H1 (cell line): ENCODE measurements at regions not wholly inside any gene's neighbourhood (a gene's known extent, or its start where the extent isn't known, plus 50 kb on each side); places are given as distances from the start of the nearest gene placed in this dataset.

Experiments
- CTCF ChIA-PET: fragments of 300-600 bp; sonication (Branson Sonifier 250); formaldehyde crosslinking; loops from one replicate; lab custom pipeline; 2021; ENCODE audit not compliant: partially characterized antibody; lab: Charles Lee
- POLR2A ChIA-PET: fragments of 300-600 bp; sonication (Branson Sonifier 250); formaldehyde crosslinking; loops from one replicate; lab custom pipeline; 2021; ENCODE audit warnings: inconsistent platforms; ENCODE audit not compliant: partially characterized antibody; lab: Charles Lee
- DNase-seq, 2 experiments: peaks; one replicate each; pipeline versions ENCODE4 v3.0.0 to v3.0.0-alpha.2; 2010 to 2022; ENCODE audit warnings: low spot score in 2 of 2, low read depth in 1 of 2, mixed read lengths in 1 of 2
- FAIRE-seq: peaks from 2 replicates; lab custom pipeline; 2011; peaks lifted over from hg19 to GRCh38; lab: Jason Lieb, UNC
- H2AFZ ChIP-seq: 2 replicates; pipeline ENCODE4 v1.8.1; 2012; ENCODE audit warnings: low read length, inconsistent platforms
- H2AK5ac ChIP-seq: 2 replicates; pipeline ENCODE4 v1.6.1; 2013; ENCODE audit warnings: low read depth, low read length
- H2BK120ac ChIP-seq: replicated peaks from 2 replicates; pipeline ENCODE3; 2013; ENCODE audit warnings: low read depth, low read length, inconsistent platforms
- H2BK12ac ChIP-seq: 2 replicates; pipeline ENCODE4 v1.6.1; 2013; ENCODE audit warnings: low read depth, low read length
- H2BK15ac ChIP-seq: 2 replicates; pipeline ENCODE4 v1.6.1; 2013; ENCODE audit warnings: low read length
- H2BK20ac ChIP-seq: 2 replicates; pipeline ENCODE4 v1.6.1; 2013; ENCODE audit warnings: low read length
- H2BK5ac ChIP-seq: 2 replicates; pipeline ENCODE4 v1.6.1; 2013; ENCODE audit warnings: low read depth, low read length
- H3K14ac ChIP-seq: 2 replicates; pipeline ENCODE4 v1.6.1; 2013; ENCODE audit warnings: inconsistent platforms; ENCODE audit not compliant: insufficient read length
- H3K18ac ChIP-seq: 2 replicates; pipeline ENCODE4 v1.6.1; 2013; ENCODE audit warnings: low read length; ENCODE audit errors: extremely low read depth
- H3K23ac ChIP-seq: 2 replicates; pipeline ENCODE4 v1.6.1; 2013; ENCODE audit warnings: inconsistent platforms; ENCODE audit not compliant: insufficient read length
- H3K23me2 ChIP-seq: 2 replicates; pipeline ENCODE4 v1.6.1; 2013; ENCODE audit warnings: low read depth, low read length
- H3K27ac ChIP-seq: 2 replicates; pipeline ENCODE4 v1.6.1; 2011; ENCODE audit warnings: low read depth, low read length, inconsistent platforms
- H3K27me3 ChIP-seq, 4 experiments: replicated peaks in 1 of 4; 1 replicate in 1 of 4; 2 replicates in 3 of 4; pipeline versions ENCODE4 v1.6.1 to v1.8.1; 2011 to 2013; ENCODE audit warnings: low read length in 3 of 4, mild to moderate bottlenecking in 3 of 4, inconsistent platforms in 2 of 4, mixed read lengths in 2 of 4, moderate library complexity in 1 of 4; ENCODE audit not compliant: control insufficient read depth in 3 of 4, insufficient read depth in 3 of 4; ENCODE audit errors: extremely low read depth in 1 of 4
- H3K36me3 ChIP-seq, 4 experiments: 2 replicates each; pipeline versions ENCODE4 v1.6.1 to v1.8.1; 2011 to 2013; ENCODE audit warnings: mild to moderate bottlenecking in 4 of 4, low read length in 3 of 4, moderate library complexity in 2 of 4, control low read depth in 1 of 4, inconsistent platforms in 1 of 4; ENCODE audit not compliant: insufficient read depth in 4 of 4, control insufficient read depth in 2 of 4
- H3K4ac ChIP-seq: replicated peaks from 2 replicates; pipeline ENCODE3; 2013; ENCODE audit warnings: low read length, low read depth, mixed read lengths, inconsistent platforms; ENCODE audit not compliant: insufficient read length
- H3K4me1 ChIP-seq, 4 experiments: replicated peaks in 1 of 4; 1 replicate in 1 of 4; 2 replicates in 3 of 4; pipeline versions ENCODE4 v1.6.1 to v1.8.1; 2011 to 2013; ENCODE audit warnings: low read length in 3 of 4, inconsistent platforms in 2 of 4, mixed read lengths in 1 of 4; ENCODE audit not compliant: insufficient read depth in 4 of 4, control insufficient read depth in 3 of 4
- H3K4me2 ChIP-seq, 2 experiments: 2 replicates each; pipeline versions ENCODE4 v1.6.1 to v1.8.1; 2011 to 2013; ENCODE audit warnings: low read depth in 2 of 2, low read length in 2 of 2, control low read depth in 1 of 2, inconsistent platforms in 1 of 2, mild to moderate bottlenecking in 1 of 2; ENCODE audit not compliant: insufficient read depth in 1 of 2
- H3K4me3 ChIP-seq, 4 experiments: fragments of 200-600, 300-600 bp in 1 of 4; sonication (generic), shearing (Covaris generic), sonication (Bioruptor Twin) in 1 of 4; 2 replicates each; pipeline versions ENCODE4 v1.5.1 to v1.8.1; 2011 to 2016; ENCODE audit warnings: low read length in 4 of 4, low read depth in 3 of 4, control low read depth in 2 of 4, inconsistent platforms in 2 of 4, mild to moderate bottlenecking in 2 of 4, mixed read lengths in 1 of 4, moderate library complexity in 1 of 4; ENCODE audit not compliant: insufficient read depth in 2 of 4; ENCODE audit errors: extremely low read depth in 1 of 4
- H3K56ac ChIP-seq: replicated peaks from 2 replicates; pipeline ENCODE3; 2013; ENCODE audit warnings: low read depth, mild to moderate bottlenecking, mixed read lengths, low read length, inconsistent platforms; ENCODE audit not compliant: insufficient read length
- H3K79me1 ChIP-seq: 2 replicates; pipeline ENCODE4 v1.6.1; 2013; ENCODE audit warnings: low read depth, low read length, control low read depth
- H3K79me2 ChIP-seq, 2 experiments: 2 replicates each; pipeline versions ENCODE4 v1.6.1 to v1.8.1; 2012 to 2013; ENCODE audit warnings: low read length in 2 of 2, mild to moderate bottlenecking in 2 of 2, inconsistent platforms in 1 of 2; ENCODE audit not compliant: insufficient read depth in 2 of 2, control insufficient read depth in 1 of 2
- H3K9ac ChIP-seq, 4 experiments: replicated peaks in 1 of 4; 1 replicate in 1 of 4; 2 replicates in 3 of 4; pipeline versions ENCODE4 v1.6.1 to v1.8.1; 2011 to 2013; ENCODE audit warnings: low read depth in 3 of 4, low read length in 3 of 4, control low read depth in 2 of 4, mild to moderate bottlenecking in 2 of 4, moderate library complexity in 2 of 4, inconsistent platforms in 1 of 4; ENCODE audit errors: extremely low read depth in 1 of 4
- H3K9me3 ChIP-seq, 2 experiments: 2 replicates each; pipeline versions ENCODE4 v1.6.1 to v1.8.1; 2012 to 2013; ENCODE audit warnings: mild to moderate bottlenecking in 2 of 2, moderate library complexity in 2 of 2, control low read depth in 1 of 2, inconsistent platforms in 1 of 2, low read depth in 1 of 2, low read length in 1 of 2, mixed read lengths in 1 of 2; ENCODE audit not compliant: insufficient read depth in 2 of 2
- H4K20me1 ChIP-seq, 2 experiments: replicated peaks in 1 of 2; 2 replicates each; pipeline versions ENCODE3 to v1.8.1; 2011 to 2013; ENCODE audit warnings: inconsistent platforms in 2 of 2, low read length in 2 of 2, mild to moderate bottlenecking in 1 of 2; ENCODE audit not compliant: insufficient read depth in 2 of 2, control insufficient read depth in 1 of 2
- H4K5ac ChIP-seq: 2 replicates; pipeline ENCODE4 v1.6.1; 2013; ENCODE audit warnings: low read length, low read depth, mixed read lengths, inconsistent platforms; ENCODE audit not compliant: insufficient read length
- H4K8ac ChIP-seq: 2 replicates; pipeline ENCODE4 v1.8.0; 2013; ENCODE audit warnings: mild to moderate bottlenecking, moderate library complexity, low read length, inconsistent platforms; ENCODE audit not compliant: insufficient read depth; ENCODE audit errors: extremely low read depth
- H4K91ac ChIP-seq: replicated peaks from 2 replicates; pipeline ENCODE3; 2013; ENCODE audit warnings: low read length, mixed read lengths, inconsistent platforms; ENCODE audit not compliant: insufficient read length
- BACH1 ChIP-seq: IDR thresholded peaks from 2 replicates; pipeline ENCODE4 v1.6.1; 2012; ENCODE audit warnings: low read length, improper control_type of control experiment
- CEBPB ChIP-seq: IDR thresholded peaks from 2 replicates; pipeline ENCODE4 v1.6.1; 2012; ENCODE audit warnings: low read depth, low read length
- CHD1 ChIP-seq: IDR thresholded peaks from 2 replicates; pipeline ENCODE4 v1.6.1; 2012; ENCODE audit warnings: low read depth, low read length, improper control_type of control experiment
- E2F6 ChIP-seq: IDR thresholded peaks from 2 replicates; pipeline ENCODE4 v1.6.1; 2012; ENCODE audit warnings: inconsistent platforms
- JUND ChIP-seq: IDR thresholded peaks from 2 replicates; pipeline ENCODE4 v1.6.1; 2011; ENCODE audit warnings: mild to moderate bottlenecking, improper control_type of control experiment, low read length
- KDM4A ChIP-seq: IDR thresholded peaks from one replicate; pipeline ENCODE4 v1.7.1; 2012; ENCODE audit warnings: low read depth, mild to moderate bottlenecking, moderate library complexity, low read length, inconsistent platforms; ENCODE audit not compliant: severe bottlenecking
- MAFK ChIP-seq: IDR thresholded peaks from 2 replicates; pipeline ENCODE4 v1.6.1; 2012; ENCODE audit warnings: low read depth, mild to moderate bottlenecking, improper control_type of control experiment, low read length
- POLR2A ChIP-seq, 2 experiments: IDR thresholded peaks; 1 replicate in 1 of 2; 2 replicates in 1 of 2; pipeline ENCODE4 v1.6.1; 2011; ENCODE audit warnings: low read depth in 2 of 2, low read length in 2 of 2, mild to moderate bottlenecking in 2 of 2; ENCODE audit errors: control extremely low read depth in 1 of 2
- POLR2AphosphoS5 ChIP-seq: IDR thresholded peaks from 2 replicates; pipeline ENCODE4 v1.6.1; 2011; ENCODE audit warnings: low read depth, low read length
- SIRT6 ChIP-seq: IDR thresholded peaks from one replicate; pipeline ENCODE4 v1.7.1; 2012; ENCODE audit warnings: low read length, inconsistent platforms
- SP4 ChIP-seq: IDR thresholded peaks from 2 replicates; pipeline ENCODE4 v1.6.1; 2012; ENCODE audit warnings: low read length, inconsistent platforms
- TAF1 ChIP-seq: IDR thresholded peaks from 2 replicates; pipeline ENCODE4 v1.6.1; 2011; ENCODE audit warnings: mild to moderate bottlenecking, low read depth, low read length
- TAF7 ChIP-seq: optimal IDR thresholded peaks from 2 replicates; pipeline ENCODE3; 2011; ENCODE audit warnings: low read depth, mild to moderate bottlenecking, inconsistent platforms, low read length, moderate library complexity, borderline replicate concordance
- USF2 ChIP-seq: IDR thresholded peaks from 2 replicates; pipeline ENCODE4 v1.6.1; 2011; ENCODE audit warnings: low read length, improper control_type of control experiment
- WGBS, 2 experiments: shearing (Covaris generic) in 1 of 2; methylation state at CpG; one replicate each; pipeline versions ENCODE4 v1.1.6 to v1.1.7; 2013 to 2015; ENCODE audit warnings: low lambda C conversion rate in 2 of 2, mixed read lengths in 2 of 2, inconsistent platforms in 1 of 2, low coverage in 1 of 2, missing lambda C conversion rate in 1 of 2; ENCODE audit not compliant: insufficient replicate concordance in 2 of 2, insufficient coverage in 1 of 2, insufficient read length in 1 of 2; ENCODE audit errors: extremely low coverage in 1 of 2, missing lambda C conversion rate in 1 of 2; 5-methylcytosine and 5-hydroxymethylcytosine counted together

GRCh38 chr1:195562074-195562473 is 1046.2 kb downstream of the KCNT2 start:
- H2BK5ac ChIP-seq, result no peak overlapping the region
- H3K4me2 ChIP-seq, result no peak overlapping the region
- no peak overlapping the region for H4K91ac ChIP-seq
- no peak overlapping the region for H2BK120ac ChIP-seq
- no peaks in the 10 kb centered on the region for H3K36me3 ChIP-seq
- H4K20me1 ChIP-seq, result no peaks in the 10 kb centered on the region
- ChIA-PET POLR2A (no interaction called here), CTCF (no interaction called here)
- no peak overlapping the region for H3K27ac ChIP-seq
- no peaks in the 10 kb centered on the region for H3K27me3 ChIP-seq
- no peak overlapping the region for H3K18ac ChIP-seq
- WGBS, 2 experiments, result 91% methylated on average over 2 of the region's 2 CpGs; no CpG with 5 or more reads in 1 of the 2 experiments
- H3K23ac ChIP-seq, result no peak overlapping the region
- H2AFZ ChIP-seq, result 0 out of 2 replicates have a peak overlapping the region, but pooled peaks have one; percentile 23
- no peak overlapping the region for H2BK12ac ChIP-seq
- no peak overlapping the region; a peak in 1 of 7 replicates for H3K9ac ChIP-seq
- no peak overlapping the region for H2BK20ac ChIP-seq
- H4K8ac ChIP-seq, result no peak overlapping the region
- no peaks in the 10 kb centered on the region for H3K4me1 ChIP-seq
- no peak overlapping the region for H3K56ac ChIP-seq
- DNase-seq (no peak), FAIRE-seq (no peak)
- H3K4me3 ChIP-seq, result no peak overlapping the region
- no peaks in the 10 kb centered on the region for H3K79me2 ChIP-seq
- TF ChIP-seq E2F6 (no peak), SP4 (no peak), MAFK (no peak), SIRT6 (no peak), USF2 (no peak), CHD1 (no peak), JUND (no peak), BACH1 (no peak), TAF7 (no peak), KDM4A (no peak), POLR2AphosphoS5 (no peak), TAF1 (no peak), CEBPB (no peak), POLR2A (IDR thresholded peaks at IDR 0.05; ENCODE audit: control extremely low read depth in 1 of 2, low read depth in 2 of 2, low read length in 2 of 2) (no peak)
- no peaks in the 10 kb centered on the region for H3K23me2 ChIP-seq
- no peak overlapping the region for H2AK5ac ChIP-seq
- H4K5ac ChIP-seq, result no peak overlapping the region
- no peak overlapping the region for H3K14ac ChIP-seq
- H3K4ac ChIP-seq, result no peak overlapping the region
- H2BK15ac ChIP-seq, result no peak overlapping the region
- no peaks in the 10 kb centered on the region for H3K79me1 ChIP-seq
- H3K9me3 ChIP-seq, result no peaks in the 10 kb centered on the region
